Testis (tissue), 2 donors: ENCODE measurements at regions not wholly inside any gene's neighbourhood (a gene's known extent, or its start where the extent isn't known, plus 50 kb on each side); places are given as distances from the start of the nearest gene placed in this dataset.

Experiments
- POLR2A ChIP-seq: fragments of 450-650 bp; IDR thresholded peaks from one replicate; pipeline ENCODE4 v1.6.1; 2017; ENCODE audit warnings: antibody characterized with exemption, mild to moderate bottlenecking, moderate library complexity
- TF ChIP-seq, protein P1 (sequence below), 3 experiments: fragments of 450-650 bp in 2 of 3; fragments of 200-600 bp in 1 of 3; sonication (generic) in 1 of 3; IDR thresholded peaks; one replicate each; pipeline ENCODE4 v1.5.1; 2016 to 2019; ENCODE audit warnings: antibody characterized with exemption in 3 of 3, mild to moderate bottlenecking in 2 of 3, moderate library complexity in 1 of 3

DNA sequence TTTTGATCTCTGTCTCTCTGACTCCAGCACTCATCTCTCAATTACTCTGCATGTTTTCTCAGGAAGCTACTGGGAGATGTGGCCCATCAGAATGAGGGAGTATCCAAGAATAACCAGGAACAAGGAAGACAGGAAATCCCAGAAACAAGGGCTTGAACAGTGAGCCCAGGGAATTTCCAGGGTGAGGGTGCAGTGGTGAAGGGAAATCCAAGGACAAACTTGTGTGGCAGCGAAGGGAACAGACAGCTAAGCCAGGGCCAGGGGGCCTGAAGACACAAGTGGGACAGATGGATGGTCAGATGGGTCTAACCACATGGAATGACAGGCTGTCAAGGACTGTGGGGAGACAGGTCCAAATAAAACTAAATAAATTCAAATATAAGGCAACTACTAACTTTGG, 121.8 kb upstream of the ERRFI1 start:
- no peak for TF ChIP-seq POLR2A
- TF ChIP-seq, protein P1, sequence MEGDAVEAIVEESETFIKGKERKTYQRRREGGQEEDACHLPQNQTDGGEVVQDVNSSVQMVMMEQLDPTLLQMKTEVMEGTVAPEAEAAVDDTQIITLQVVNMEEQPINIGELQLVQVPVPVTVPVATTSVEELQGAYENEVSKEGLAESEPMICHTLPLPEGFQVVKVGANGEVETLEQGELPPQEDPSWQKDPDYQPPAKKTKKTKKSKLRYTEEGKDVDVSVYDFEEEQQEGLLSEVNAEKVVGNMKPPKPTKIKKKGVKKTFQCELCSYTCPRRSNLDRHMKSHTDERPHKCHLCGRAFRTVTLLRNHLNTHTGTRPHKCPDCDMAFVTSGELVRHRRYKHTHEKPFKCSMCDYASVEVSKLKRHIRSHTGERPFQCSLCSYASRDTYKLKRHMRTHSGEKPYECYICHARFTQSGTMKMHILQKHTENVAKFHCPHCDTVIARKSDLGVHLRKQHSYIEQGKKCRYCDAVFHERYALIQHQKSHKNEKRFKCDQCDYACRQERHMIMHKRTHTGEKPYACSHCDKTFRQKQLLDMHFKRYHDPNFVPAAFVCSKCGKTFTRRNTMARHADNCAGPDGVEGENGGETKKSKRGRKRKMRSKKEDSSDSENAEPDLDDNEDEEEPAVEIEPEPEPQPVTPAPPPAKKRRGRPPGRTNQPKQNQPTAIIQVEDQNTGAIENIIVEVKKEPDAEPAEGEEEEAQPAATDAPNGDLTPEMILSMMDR (IDR thresholded peaks at IDR 0.05) = no peak
